Esophagus squamous epithelium (tissue), 5 donors: ENCODE measurements at regions not wholly inside any gene's neighbourhood (a gene's known extent, or its start where the extent isn't known, plus 50 kb on each side); places are given as distances from the start of the nearest gene placed in this dataset.
"Not testable (repeated sequence)": the region's sequence is repeated elsewhere in the genome, so short reads cannot be mapped to it uniquely, and the experiment has no call there.

Source experiments
- DNase-seq: peaks from one replicate; lab custom pipeline; 2025; lab: John Stamatoyannopoulos, UW
- H3K27ac ChIP-seq, 4 donors: fragments of 200-600 bp; sonication (generic); one replicate each; pipeline ENCODE4 v1.5.1; 2016 to 2019; ENCODE audit warnings: mild to moderate bottlenecking in 1 of 4
- H3K27me3 ChIP-seq, 4 donors: fragments of 200-600 bp; sonication (generic); 1 replicate in 3 of 4; 2 replicates in 1 of 4; pipeline versions ENCODE4 v1.5.1 to v1.6.0; 2017 to 2021; ENCODE audit warnings: antibody characterized with exemption in 1 of 4
- H3K36me3 ChIP-seq, 3 donors: fragments of 200-600 bp; sonication (generic); one replicate each; pipeline ENCODE4 v1.5.1; 2016 to 2019
- H3K4me1 ChIP-seq, 3 donors: fragments of 200-600 bp; sonication (generic); one replicate each; pipeline ENCODE4 v1.5.1; 2017 to 2019
- H3K4me3 ChIP-seq, 4 donors: fragments of 200-600 bp; sonication (generic); 1 replicate in 3 of 4; 2 replicates in 1 of 4; pipeline ENCODE4 v1.5.1; 2016 to 2019; ENCODE audit warnings: mild to moderate bottlenecking in 2 of 4, moderate library complexity in 1 of 4
- H3K9me3 ChIP-seq, 3 donors: fragments of 200-600 bp; sonication (generic); one replicate each; pipeline ENCODE4 v1.5.1; 2016 to 2019
- POLR2A ChIP-seq, 4 donors: fragments of 450-650 bp; IDR thresholded peaks; one replicate each; pipeline ENCODE4 v1.6.1; 2017; ENCODE audit warnings: antibody characterized with exemption in 4 of 4, mild to moderate bottlenecking in 4 of 4, moderate library complexity in 3 of 4
- WGBS, 2 donors: methylation state at CpG; one replicate each; pipeline ENCODE4 v1.1.5; 2018; 5-methylcytosine and 5-hydroxymethylcytosine counted together
- intact Hi-C: fragments of 100-400 bp; cut with DNase I; formaldehyde crosslinking; loops from one replicate; pipeline ENCODE4 v1.15.0; 2022
- TF ChIP-seq, protein P1 (sequence below), 6 experiments: fragments of 450-650 bp in 4 of 6; fragments of 200-600 bp in 2 of 6; sonication (generic) in 2 of 6; IDR thresholded peaks; one replicate each; pipeline ENCODE4 v1.5.1; 2016 to 2019; ENCODE audit warnings: antibody characterized with exemption in 6 of 6, mild to moderate bottlenecking in 4 of 6, moderate library complexity in 4 of 6
- donor health status: DM: yes; HTN: yes; CAD: no.

DNA sequence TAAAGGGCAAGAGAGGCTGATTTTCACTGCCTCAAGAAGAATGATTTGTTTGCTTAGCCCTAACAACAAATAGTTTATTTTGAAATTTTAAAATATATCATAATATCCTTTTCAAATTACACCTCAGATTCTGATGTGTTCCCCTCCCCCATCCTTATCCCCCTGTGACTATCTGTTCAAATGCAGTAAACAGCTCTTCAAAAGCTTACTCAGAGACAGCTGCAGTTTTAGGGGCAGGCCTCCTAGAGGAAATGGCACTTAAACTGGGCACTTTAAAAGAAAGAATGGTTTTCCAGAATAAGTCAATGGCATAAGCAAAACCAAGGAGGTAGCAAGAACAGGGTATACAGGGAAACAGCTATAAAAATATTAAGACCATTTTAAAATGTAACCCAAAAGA, 118.6 kb upstream of the UST start:
- TF ChIP-seq, protein P1, sequence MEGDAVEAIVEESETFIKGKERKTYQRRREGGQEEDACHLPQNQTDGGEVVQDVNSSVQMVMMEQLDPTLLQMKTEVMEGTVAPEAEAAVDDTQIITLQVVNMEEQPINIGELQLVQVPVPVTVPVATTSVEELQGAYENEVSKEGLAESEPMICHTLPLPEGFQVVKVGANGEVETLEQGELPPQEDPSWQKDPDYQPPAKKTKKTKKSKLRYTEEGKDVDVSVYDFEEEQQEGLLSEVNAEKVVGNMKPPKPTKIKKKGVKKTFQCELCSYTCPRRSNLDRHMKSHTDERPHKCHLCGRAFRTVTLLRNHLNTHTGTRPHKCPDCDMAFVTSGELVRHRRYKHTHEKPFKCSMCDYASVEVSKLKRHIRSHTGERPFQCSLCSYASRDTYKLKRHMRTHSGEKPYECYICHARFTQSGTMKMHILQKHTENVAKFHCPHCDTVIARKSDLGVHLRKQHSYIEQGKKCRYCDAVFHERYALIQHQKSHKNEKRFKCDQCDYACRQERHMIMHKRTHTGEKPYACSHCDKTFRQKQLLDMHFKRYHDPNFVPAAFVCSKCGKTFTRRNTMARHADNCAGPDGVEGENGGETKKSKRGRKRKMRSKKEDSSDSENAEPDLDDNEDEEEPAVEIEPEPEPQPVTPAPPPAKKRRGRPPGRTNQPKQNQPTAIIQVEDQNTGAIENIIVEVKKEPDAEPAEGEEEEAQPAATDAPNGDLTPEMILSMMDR (IDR thresholded peaks at IDR 0.05), result no peak
- TF ChIP-seq POLR2A (IDR thresholded peaks at IDR 0.05), result no peak
- intact Hi-C loops, result no loop called here
- Histone ChIP-seq H3K27me3 (no peaks in the 10 kb centered on the region), H3K4me3 (no peak overlapping the region), H3K4me1 (peaks cover 0 to 14% (median 3%) of the 10 kb centered on the region in 3 donors), H3K36me3 (no peaks in the 10 kb centered on the region), H3K9me3 (no peaks in the 10 kb centered on the region), H3K27ac (peak overlapping the region in 1 of 4 donors; percentile 31)
- no peak for DNase-seq

DNA sequence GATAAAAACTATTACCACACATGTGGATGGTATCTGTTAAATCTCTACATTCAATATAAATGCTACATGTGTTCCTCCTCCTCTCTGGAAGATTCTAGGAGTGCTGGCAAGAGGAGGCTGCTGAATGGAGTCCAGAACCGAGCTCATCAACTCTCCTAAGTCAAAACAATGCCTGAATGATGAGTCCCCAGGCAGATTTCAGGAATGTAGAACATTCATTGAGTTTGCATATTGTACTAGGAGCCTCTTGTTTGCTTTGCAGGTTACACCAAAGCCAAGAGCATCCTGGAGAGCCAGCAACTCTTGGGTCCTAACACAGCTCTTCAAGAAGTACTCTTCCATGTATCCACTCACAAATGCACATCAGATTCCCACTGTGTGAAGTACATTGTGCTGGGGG, 117.6 kb upstream of the UST start:
- H3K27me3 ChIP-seq, result no peaks in the 10 kb centered on the region
- H3K9me3 ChIP-seq, result no peaks in the 10 kb centered on the region
- peak overlapping the region in 2 of 4 donors; percentile 10 to 30 for H3K27ac ChIP-seq
- no peak for DNase-seq
- H3K4me1 ChIP-seq, result peaks cover 0 to 14% (median 3%) of the 10 kb centered on the region in 3 donors
- H3K4me3 ChIP-seq, result no peak overlapping the region
- WGBS, 2 donors, result 17 to 42% methylated on average over 1 of the region's 1 CpG
- intact Hi-C loops, result no loop called here
- H3K36me3 ChIP-seq, result no peaks in the 10 kb centered on the region
- TF ChIP-seq, protein P1 (IDR thresholded peaks at IDR 0.05), result no peak
- TF ChIP-seq POLR2A (IDR thresholded peaks at IDR 0.05), result no peak

DNA sequence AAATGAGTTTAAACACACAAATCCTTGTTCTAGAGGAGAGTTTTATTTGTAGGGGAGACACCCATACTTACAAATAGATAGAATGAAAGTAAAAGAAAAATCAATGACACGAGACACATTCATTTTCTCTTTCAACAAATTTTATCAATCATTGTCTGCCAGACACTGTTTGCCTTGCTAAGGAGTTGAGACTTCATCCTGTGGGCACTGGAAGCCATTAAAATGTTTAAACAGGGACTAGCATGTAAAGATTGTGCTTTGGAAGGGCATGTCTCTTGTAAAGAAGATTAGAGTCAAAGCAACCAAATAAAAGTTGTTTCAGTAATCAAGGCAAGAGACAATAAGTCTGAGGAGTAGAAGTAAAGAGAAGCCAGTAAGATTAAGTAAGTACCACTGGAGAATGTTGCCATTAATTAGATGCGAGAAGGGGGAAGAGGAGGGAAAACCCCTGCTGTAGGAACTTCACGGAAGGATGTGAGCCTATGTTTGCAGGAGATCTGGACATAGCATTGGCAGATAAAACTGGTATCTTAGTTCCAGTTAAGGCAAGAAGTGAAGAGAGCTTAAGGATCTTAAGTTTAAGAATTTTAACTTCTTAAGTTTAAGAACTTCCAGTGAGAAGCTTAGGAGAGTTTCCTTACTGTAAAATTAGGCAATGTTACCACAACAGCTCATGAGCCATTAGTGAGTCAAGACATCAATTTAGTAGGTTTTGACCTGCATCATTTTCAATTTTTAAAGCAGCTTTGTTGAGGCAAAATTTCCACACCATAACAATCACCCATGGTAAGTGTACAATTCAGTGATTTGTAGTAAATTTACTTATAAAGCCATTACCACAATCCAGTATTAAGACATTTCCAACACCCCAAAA, 117.0 kb upstream of the UST start:
- DNase-seq, result no peak
- no peak for TF ChIP-seq POLR2A (IDR thresholded peaks at IDR 0.05)
- TF ChIP-seq, protein P1 (IDR thresholded peaks at IDR 0.05), result no peak
- H3K27me3 ChIP-seq, result no peaks in the 10 kb centered on the region
- no peak overlapping the region for H3K27ac ChIP-seq
- H3K4me1 ChIP-seq, result peaks cover 0 to 8% (median 3%) of the 10 kb centered on the region in 3 donors
- intact Hi-C loops, result no loop called here
- 18 to 32% methylated on average over 3 of the region's 3 CpGs for WGBS, 2 donors
- H3K36me3 ChIP-seq, result no peaks in the 10 kb centered on the region
- H3K4me3 ChIP-seq, result no peak overlapping the region
- no peaks in the 10 kb centered on the region for H3K9me3 ChIP-seq

DNA sequence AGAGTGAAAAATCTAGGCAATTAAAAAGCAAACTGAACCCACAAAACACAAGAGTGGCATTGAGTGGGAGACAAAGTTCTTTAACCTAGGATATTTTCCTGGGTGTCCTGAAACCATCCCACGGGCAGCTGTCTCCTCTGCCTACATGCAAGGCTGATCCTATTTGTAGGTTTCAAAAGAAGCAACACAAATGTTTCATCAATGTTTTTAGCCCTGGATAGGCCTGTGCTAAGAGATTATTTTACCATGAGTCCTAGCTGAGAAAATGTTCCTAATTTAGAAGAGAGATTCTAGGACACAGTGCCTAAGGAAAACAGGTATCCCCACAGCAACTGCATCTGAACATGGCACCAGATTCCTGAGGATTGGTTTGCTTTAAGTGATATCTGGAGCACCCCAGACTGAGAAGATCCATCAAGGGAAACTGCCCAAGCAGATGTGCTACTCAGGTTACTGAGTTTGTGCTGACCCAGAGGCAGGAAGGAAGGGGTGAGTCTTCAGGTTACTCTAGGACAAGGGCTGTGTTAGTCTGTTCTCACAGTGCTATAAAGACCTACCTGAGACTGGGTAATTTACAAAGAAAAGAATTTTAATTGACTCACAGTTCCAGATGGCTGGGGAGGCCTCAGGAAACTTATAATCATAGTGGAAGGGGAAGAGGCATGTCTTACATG, 111.6 kb upstream of the UST start:
- Histone ChIP-seq H3K27me3 (no peaks in the 10 kb centered on the region), H3K27ac (no peak overlapping the region), H3K4me1 (no peaks in the 10 kb centered on the region), H3K4me3 (no peak overlapping the region), H3K9me3 (no peaks in the 10 kb centered on the region), H3K36me3 (no peaks in the 10 kb centered on the region)
- WGBS, 2 donors, result 82 to 85% methylated on average over 1 of the region's 1 CpG
- intact Hi-C loops, result no loop called here
- no peak for DNase-seq
- TF ChIP-seq, protein P1 (IDR thresholded peaks at IDR 0.05), result no peak
- TF ChIP-seq POLR2A (IDR thresholded peaks at IDR 0.05), result no peak

DNA sequence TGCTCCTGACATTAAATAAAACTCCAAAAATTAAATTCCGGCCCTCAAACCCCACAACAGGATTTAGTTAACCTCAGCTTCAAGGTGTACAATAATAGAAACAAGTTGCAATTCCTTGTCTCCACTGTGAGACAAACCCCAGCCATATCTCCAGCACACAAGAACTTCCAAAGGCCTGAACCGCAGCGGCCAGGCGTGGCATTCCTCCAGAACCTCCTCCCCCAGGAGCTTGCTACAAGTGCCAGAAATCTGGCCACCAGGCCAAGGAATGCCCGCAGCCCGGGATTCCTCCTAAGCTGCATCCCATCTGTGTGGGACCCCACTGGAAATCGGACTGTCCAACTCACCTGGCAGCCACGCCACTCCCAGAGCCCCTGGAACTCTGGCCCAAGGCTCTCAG, 105.0 kb upstream of the UST start:
- H3K4me1 ChIP-seq, H3K9me3 ChIP-seq, DNase-seq, intact Hi-C loops, H3K36me3 ChIP-seq, H3K27me3 ChIP-seq, H3K4me3 ChIP-seq, H3K27ac ChIP-seq: not testable (repeated sequence)
- WGBS, 2 donors, result 69 to 100% methylated on average over 1 to 2 of the region's 8 CpGs

DNA sequence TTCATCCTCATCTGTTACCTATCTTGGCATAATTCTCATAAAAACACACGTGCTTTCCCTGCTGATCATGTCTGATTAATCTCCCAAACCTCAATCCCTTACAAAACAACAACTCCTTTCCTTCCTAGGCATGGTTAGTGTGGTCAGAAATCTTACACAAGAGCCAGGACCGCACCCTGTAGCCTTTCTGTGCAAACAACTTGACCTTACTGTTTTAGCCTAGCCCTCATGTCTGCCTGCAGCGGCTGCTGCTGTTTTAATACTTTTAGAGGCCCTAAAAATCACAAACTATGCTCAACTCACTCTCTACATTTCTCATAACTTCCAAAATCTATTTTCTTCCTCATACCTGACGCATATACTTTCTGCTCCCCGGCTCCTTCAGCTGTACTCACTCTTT, 103.6 kb upstream of the UST start:
- H3K9me3 ChIP-seq, H3K27ac ChIP-seq, H3K4me3 ChIP-seq, H3K27me3 ChIP-seq, H3K4me1 ChIP-seq, DNase-seq, H3K36me3 ChIP-seq, intact Hi-C loops: not testable (repeated sequence)
- whole genome bisulfite sequencing, 2 donors, result 89 to 95% methylated on average over 4 to 5 of the region's 5 CpGs

DNA sequence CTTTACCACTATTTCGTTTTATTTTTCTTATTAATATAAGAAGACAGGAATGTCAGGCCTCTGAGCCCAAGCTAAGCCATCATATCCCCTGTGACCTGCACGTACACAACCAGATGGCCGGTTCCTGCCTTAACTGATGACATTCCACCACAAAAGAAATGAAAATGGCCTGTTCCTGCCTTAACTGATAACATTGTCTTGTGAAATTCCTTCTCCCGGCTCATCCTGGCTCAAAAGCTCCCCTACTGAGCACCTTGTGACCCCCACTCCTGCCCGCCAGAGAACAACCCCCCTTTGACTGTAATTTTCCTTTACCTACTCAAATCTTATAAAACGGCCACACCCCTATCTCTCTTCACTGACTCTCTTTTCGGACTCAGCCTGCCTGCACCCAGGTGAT, 101.8 kb upstream of the UST start:
- WGBS, 2 donors, result 70 to 74% methylated on average over 7 of the region's 7 CpGs
- H3K4me1 ChIP-seq, H3K27ac ChIP-seq, DNase-seq, H3K9me3 ChIP-seq, H3K36me3 ChIP-seq, H3K4me3 ChIP-seq, intact Hi-C loops: not testable (repeated sequence)
- H3K27me3 ChIP-seq, result peaks cover 0 to 14% (median 0%) of the 10 kb centered on the region in 4 donors
